ENCODE measurements at regions not wholly inside any gene's neighbourhood (a gene's known extent, or its start where the extent isn't known, plus 50 kb on each side); places are given as distances from the start of the nearest gene placed in this dataset.

- Histone ChIP-seq H3K4me1 (ENCODE audit: control insufficient read depth, extremely low read depth, insufficient read depth, low read length) (no peaks in the 10 kb centered on the region), H3K36me3 (ENCODE audit: control insufficient read depth in 2 of 2, extremely low read depth in 1 of 2, insufficient read depth in 2 of 2, low read length in 2 of 2) (no peaks in the 10 kb centered on the region), H3K9me3 (replicated peaks; ENCODE audit: control insufficient read depth, insufficient read depth, low read length) (peaks cover 2% of the 10 kb centered on the region), H3K9ac (replicated peaks; ENCODE audit: extremely low read depth, insufficient read depth, low read length) (no peak overlapping the region), H3K27me3 (ENCODE audit: control insufficient read depth in 2 of 2, insufficient read depth in 2 of 2, low read length in 2 of 2) (no peaks in the 10 kb centered on the region), H3K9me1 (replicated peaks; ENCODE audit: control insufficient read depth, extremely low read depth, insufficient read depth, low read length) (no peaks in the 10 kb centered on the region), H3K4me3 (replicated peaks in 1 of 3; ENCODE audit: insufficient read depth in 1 of 3, low read depth in 1 of 3, low read length in 3 of 3) (no peak overlapping the region), H3K4me2 (ENCODE audit: insufficient read depth, low read length) (no peak overlapping the region), H3K27ac (ENCODE audit: insufficient read depth, low read depth, low read length) (no peak overlapping the region), H2AFZ (ENCODE audit: low read depth, low read length) (no peak overlapping the region), H4K20me1 (replicated peaks; ENCODE audit: control insufficient read depth, extremely low read depth, insufficient read depth, low read length) (no peaks in the 10 kb centered on the region), H3K79me2 (ENCODE audit: control insufficient read depth, insufficient read depth, low read length) (no peaks in the 10 kb centered on the region)
- DNase-seq (ENCODE audit: low read depth, low spot score) (no peak), FAIRE-seq (no peak)
- dilution Hi-C loops (cut with MboI; ENCODE audit: extremely low pct_ligation_motif_present, low sequenced_read_pairs): no loop called here
- no TSS peak for BruUV-seq (replicated peaks)
- intact Hi-C loops (cut with micrococcal nuclease): no loop called here
- CTCF ChIA-PET: no interaction called here
- POLR2A ChIA-PET: no interaction called here
- TF ChIP-seq JUN (IDR thresholded peaks at IDR 0.05; ENCODE audit: borderline replicate concordance, insufficient read depth, insufficient read length, low read depth): no peak
- no peak for TF ChIP-seq MAX (IDR thresholded peaks at IDR 0.05; ENCODE audit: insufficient read depth, insufficient read length)
- TF ChIP-seq CTCF (IDR thresholded peaks at IDR 0.05; ENCODE audit: extremely low read depth in 1 of 2, insufficient read depth in 1 of 2, low read depth in 1 of 2, low read length in 2 of 2): no peak
- no peak for TF ChIP-seq EZH2 (IDR thresholded peaks at IDR 0.05; ENCODE audit: borderline replicate concordance, low read depth, low read length, severe bottlenecking)
- TF ChIP-seq POLR2AphosphoS5 (IDR thresholded peaks at IDR 0.05; ENCODE audit: insufficient read depth, low read depth, low read length): no peak
- TF ChIP-seq POLR2A (IDR thresholded peaks at IDR 0.05; ENCODE audit: low read depth, low read length): no peak
- TF ChIP-seq MYC (IDR thresholded peaks at IDR 0.05; ENCODE audit: low read depth, low read length): no peak
- TF ChIP-seq GATA2 (IDR thresholded peaks at IDR 0.05; ENCODE audit: insufficient read depth, insufficient read length, low read depth, low read length): no peak
- no peak for TF ChIP-seq FOS (IDR thresholded peaks at IDR 0.05; ENCODE audit: borderline replicate concordance, insufficient read depth, low read length)
These were observed 1107.1 kb upstream of the EYS start for GRCh38 chr6:66814156-66814555.

Measured in endothelial cell of umbilical vein (primary cell).